Gastrocnemius medialis (tissue), 4 donors: ENCODE measurements at regions not wholly inside any gene's neighbourhood (a gene's known extent, or its start where the extent isn't known, plus 50 kb on each side); places are given as distances from the start of the nearest gene placed in this dataset.

ENCODE experiments used
- CTCF ChIP-seq, 5 experiments: fragments of 450-650 bp in 3 of 5; fragments of 200-600 bp in 2 of 5; sonication (generic) in 2 of 5; IDR thresholded peaks in 4 of 5; conservative IDR thresholded peaks in 1 of 5; 1 replicate in 4 of 5; 2 replicates in 1 of 5; pipeline ENCODE4 v1.5.1; 2016 to 2019; ENCODE audit warnings: antibody characterized with exemption in 5 of 5, mild to moderate bottlenecking in 3 of 5, moderate library complexity in 3 of 5
- POLR2A ChIP-seq, 2 donors: fragments of 450-650 bp; IDR thresholded peaks; one replicate each; pipeline ENCODE4 v1.6.1; 2017; ENCODE audit warnings: antibody characterized with exemption in 2 of 2, mild to moderate bottlenecking in 2 of 2, moderate library complexity in 2 of 2

GRCh38 chr5:116652196-116652729, 77.6 kb upstream of the SEMA6A start:
- no peak for TF ChIP-seq CTCF (IDR thresholded peaks at IDR 0.05 in 4 of 5, conservative IDR thresholded peaks at IDR 0.05 in 1 of 5)
- no peak for TF ChIP-seq POLR2A (IDR thresholded peaks at IDR 0.05)
